PFSK-1 (cell line): ENCODE measurements at regions not wholly inside any gene's neighbourhood (a gene's known extent, or its start where the extent isn't known, plus 50 kb on each side); places are given as distances from the start of the nearest gene placed in this dataset.

Experiments
- POLR2AphosphoS5 ChIP-seq: IDR thresholded peaks from 2 replicates; pipeline ENCODE4 v1.6.1; 2012; ENCODE audit warnings: low read depth, mild to moderate bottlenecking, control low read depth, low read length, moderate library complexity
- SIN3A ChIP-seq: IDR thresholded peaks from 2 replicates; pipeline ENCODE4 v1.6.1; 2012; ENCODE audit warnings: mild to moderate bottlenecking, low read length, moderate library complexity, borderline replicate concordance; ENCODE audit not compliant: insufficient read depth
- TAF1 ChIP-seq: IDR thresholded peaks from 2 replicates; pipeline ENCODE4 v1.6.1; 2012; ENCODE audit warnings: low read length, control low read depth, borderline replicate concordance; ENCODE audit not compliant: insufficient read depth
- TF ChIP-seq, protein P1 (sequence below), 2 experiments: IDR thresholded peaks; 2 replicates each; pipeline versions ENCODE4 v1.6.1 to v1.8.0; 2011 to 2012; ENCODE audit warnings: low read depth in 2 of 2, low read length in 2 of 2, control low read depth in 1 of 2, inconsistent platforms in 1 of 2, mild to moderate bottlenecking in 1 of 2, moderate library complexity in 1 of 2; ENCODE audit not compliant: insufficient read depth in 1 of 2

DNA sequence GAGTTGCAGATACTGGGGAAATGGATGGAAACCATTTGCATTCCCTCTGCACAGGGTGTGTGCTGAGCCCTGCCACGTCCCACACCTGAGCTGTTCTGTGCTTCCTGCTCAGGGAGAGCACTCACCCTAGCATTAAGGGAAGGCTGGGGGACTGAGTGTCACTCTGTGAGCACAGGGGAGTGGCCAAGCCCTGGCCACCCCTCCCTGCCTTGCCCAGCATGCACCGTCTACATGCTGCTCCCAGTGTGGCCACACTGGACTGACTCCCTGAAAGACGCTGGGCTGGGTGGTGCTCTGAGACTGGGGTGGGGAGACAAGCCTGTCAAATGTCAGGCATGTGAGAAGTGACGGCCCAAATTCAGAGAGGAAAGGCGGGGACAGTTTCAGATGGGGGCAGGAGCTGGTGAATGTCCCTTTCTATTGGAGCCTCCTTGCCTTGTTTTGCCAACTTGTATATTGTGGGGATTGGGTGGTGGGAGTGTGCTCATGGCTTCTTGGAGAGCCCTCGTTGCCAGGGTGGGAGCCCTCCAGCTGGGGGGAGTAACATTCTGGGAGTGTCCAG lies 298.4 kb upstream of the HS6ST1 start:
- TF ChIP-seq, protein P1, sequence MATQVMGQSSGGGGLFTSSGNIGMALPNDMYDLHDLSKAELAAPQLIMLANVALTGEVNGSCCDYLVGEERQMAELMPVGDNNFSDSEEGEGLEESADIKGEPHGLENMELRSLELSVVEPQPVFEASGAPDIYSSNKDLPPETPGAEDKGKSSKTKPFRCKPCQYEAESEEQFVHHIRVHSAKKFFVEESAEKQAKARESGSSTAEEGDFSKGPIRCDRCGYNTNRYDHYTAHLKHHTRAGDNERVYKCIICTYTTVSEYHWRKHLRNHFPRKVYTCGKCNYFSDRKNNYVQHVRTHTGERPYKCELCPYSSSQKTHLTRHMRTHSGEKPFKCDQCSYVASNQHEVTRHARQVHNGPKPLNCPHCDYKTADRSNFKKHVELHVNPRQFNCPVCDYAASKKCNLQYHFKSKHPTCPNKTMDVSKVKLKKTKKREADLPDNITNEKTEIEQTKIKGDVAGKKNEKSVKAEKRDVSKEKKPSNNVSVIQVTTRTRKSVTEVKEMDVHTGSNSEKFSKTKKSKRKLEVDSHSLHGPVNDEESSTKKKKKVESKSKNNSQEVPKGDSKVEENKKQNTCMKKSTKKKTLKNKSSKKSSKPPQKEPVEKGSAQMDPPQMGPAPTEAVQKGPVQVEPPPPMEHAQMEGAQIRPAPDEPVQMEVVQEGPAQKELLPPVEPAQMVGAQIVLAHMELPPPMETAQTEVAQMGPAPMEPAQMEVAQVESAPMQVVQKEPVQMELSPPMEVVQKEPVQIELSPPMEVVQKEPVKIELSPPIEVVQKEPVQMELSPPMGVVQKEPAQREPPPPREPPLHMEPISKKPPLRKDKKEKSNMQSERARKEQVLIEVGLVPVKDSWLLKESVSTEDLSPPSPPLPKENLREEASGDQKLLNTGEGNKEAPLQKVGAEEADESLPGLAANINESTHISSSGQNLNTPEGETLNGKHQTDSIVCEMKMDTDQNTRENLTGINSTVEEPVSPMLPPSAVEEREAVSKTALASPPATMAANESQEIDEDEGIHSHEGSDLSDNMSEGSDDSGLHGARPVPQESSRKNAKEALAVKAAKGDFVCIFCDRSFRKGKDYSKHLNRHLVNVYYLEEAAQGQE (IDR thresholded peaks at IDR 0.05; ENCODE audit: insufficient read depth in 1 of 2, low read depth in 2 of 2, low read length in 2 of 2), result no peak
- TF ChIP-seq POLR2AphosphoS5 (no peak), SIN3A (no peak), TAF1 (no peak)
